Fibroblast of skin of back (primary cell): ENCODE measurements at regions not wholly inside any gene's neighbourhood (a gene's known extent, or its start where the extent isn't known, plus 50 kb on each side); places are given as distances from the start of the nearest gene placed in this dataset.
"Not testable (repeated sequence)": the region's sequence is repeated elsewhere in the genome, so short reads cannot be mapped to it uniquely, and the experiment has no call there.

Experiments
- DNase-seq: peaks from one replicate; pipeline ENCODE4 v3.0.0-alpha.2; 2013

- no peak for DNase-seq
These were observed 59.9 kb upstream of the NCOA3 start for GRCh38 chr20:47441774-47442150.

GRCh38 chr20:47443060-47443459 is 58.6 kb upstream of the NCOA3 start:
- DNase-seq, result not testable (repeated sequence)

- no peak for DNase-seq
These were observed 57.1 kb upstream of the NCOA3 start for GRCh38 chr20:47444584-47444983.

- no peak for DNase-seq
These were observed 56.4 kb upstream of the NCOA3 start for GRCh38 chr20:47445291-47445690.

GRCh38 chr20:47447350-47448296 is 54.1 kb upstream of the NCOA3 start:
- DNase-seq, result not testable (repeated sequence)

- no peak for DNase-seq
These were observed 53.3 kb upstream of the NCOA3 start for GRCh38 chr20:47448429-47448828.

- no peak for DNase-seq
These were observed 50.1 kb upstream of the NCOA3 start for GRCh38 chr20:47451602-47451904.
